ENCODE measurements at regions not wholly inside any gene's neighbourhood (a gene's known extent, or its start where the extent isn't known, plus 50 kb on each side); places are given as distances from the start of the nearest gene placed in this dataset.

GRCh38 chr11:86140334-86140990, 71.6 kb upstream of the PICALM start:
- no peak for DNase-seq
- no peak for TF ChIP-seq CTCF (IDR thresholded peaks at IDR 0.05)
- H3K36me3 ChIP-seq = no peaks in the 10 kb centered on the region
- H3K9me3 ChIP-seq = no peaks in the 10 kb centered on the region
- H3K4me1 ChIP-seq = peaks cover 14% of the 10 kb centered on the region
- H3K27ac ChIP-seq = no peak overlapping the region
- ATAC-seq = no peak
- no peaks in the 10 kb centered on the region for H3K27me3 ChIP-seq
- intact Hi-C loops (cut with DNase I) = no loop called here
- H3K4me3 ChIP-seq = no peak overlapping the region

- ATAC-seq (peak; percentile 73), DNase-seq (no peak)
- H3K4me3 ChIP-seq = no peak overlapping the region
- H3K27ac ChIP-seq = peak overlapping the region; percentile 56
- no peak for TF ChIP-seq CTCF (IDR thresholded peaks at IDR 0.05)
- no peaks in the 10 kb centered on the region for H3K36me3 ChIP-seq
- intact Hi-C loops (cut with DNase I) = no loop called here
- H3K27me3 ChIP-seq = no peaks in the 10 kb centered on the region
- H3K9me3 ChIP-seq = no peaks in the 10 kb centered on the region
- peaks cover under 1% of the 10 kb centered on the region for H3K4me1 ChIP-seq
These were observed 70.1 kb upstream of the PICALM start for GRCh38 chr11:86138958-86139357.

GRCh38 chr11:86136538-86136937, 67.7 kb upstream of the PICALM start:
- intact Hi-C loops (cut with DNase I) = no loop called here
- H3K4me3 ChIP-seq = no peak overlapping the region
- H3K36me3 ChIP-seq = no peaks in the 10 kb centered on the region
- H3K27ac ChIP-seq = peak overlapping the region; percentile 34
- DNase-seq (no peak), ATAC-seq (peak; percentile 43)
- no peaks in the 10 kb centered on the region for H3K9me3 ChIP-seq
- TF ChIP-seq CTCF (IDR thresholded peaks at IDR 0.05) = no peak
- H3K27me3 ChIP-seq = no peaks in the 10 kb centered on the region
- H3K4me1 ChIP-seq = no peaks in the 10 kb centered on the region

- no peak for TF ChIP-seq CTCF (IDR thresholded peaks at IDR 0.05)
- Histone ChIP-seq H3K9me3 (no peaks in the 10 kb centered on the region), H3K27ac (no peak overlapping the region), H3K4me1 (no peaks in the 10 kb centered on the region), H3K36me3 (no peaks in the 10 kb centered on the region), H3K27me3 (no peaks in the 10 kb centered on the region), H3K4me3 (no peak overlapping the region)
- DNase-seq (no peak), ATAC-seq (no peak)
- intact Hi-C loops (cut with DNase I) = no loop called here
These were observed 66.4 kb upstream of the PICALM start for GRCh38 chr11:86135319-86135714.

- H3K4me3 ChIP-seq = no peak overlapping the region
- H3K36me3 ChIP-seq = no peaks in the 10 kb centered on the region
- no peaks in the 10 kb centered on the region for H3K9me3 ChIP-seq
- TF ChIP-seq CTCF (IDR thresholded peaks at IDR 0.05) = no peak
- H3K4me1 ChIP-seq = no peaks in the 10 kb centered on the region
- intact Hi-C loops (cut with DNase I) = no loop called here
- DNase-seq = no peak
- H3K27ac ChIP-seq = no peak overlapping the region
- no peaks in the 10 kb centered on the region for H3K27me3 ChIP-seq
- ATAC-seq = peak; percentile 62
These were observed 65.9 kb upstream of the PICALM start for GRCh38 chr11:86134580-86135318.

Measured in upper lobe of right lung (tissue), 1 donor.